ENCODE measurements at regions not wholly inside any gene's neighbourhood (a gene's known extent, or its start where the extent isn't known, plus 50 kb on each side); places are given as distances from the start of the nearest gene placed in this dataset.

GRCh38 chr7:7105800-7106582 is 76.4 kb upstream of the C1GALT1 start:
- H3K36me3 ChIP-seq (ENCODE audit: insufficient read depth, low read length) = no peaks in the 10 kb centered on the region
- H3K9me3 ChIP-seq (ENCODE audit: insufficient read depth, low read depth, low read length) = no peaks in the 10 kb centered on the region
- Mint-ChIP-seq H3K27me3 (ENCODE audit: low read depth, unreplicated experiment) (no peaks in the 10 kb centered on the region), H3K4me3 (ENCODE audit: unreplicated experiment) (no peak overlapping the region), H3K4me1 (ENCODE audit: low read depth, unreplicated experiment) (peaks cover 7% of the 10 kb centered on the region), H3K36me3 (ENCODE audit: low read depth, unreplicated experiment) (no peaks in the 10 kb centered on the region), H3K9me3 (ENCODE audit: unreplicated experiment) (peaks cover 2% of the 10 kb centered on the region), H3K27ac (ENCODE audit: unreplicated experiment) (no peak overlapping the region)
- H3K4me3 ChIP-seq (ENCODE audit: insufficient read depth, low read depth, low read length) = no peak overlapping the region
- no peaks in the 10 kb centered on the region for H3K27me3 ChIP-seq (ENCODE audit: insufficient read depth, low read length)
- H2AFZ ChIP-seq (ENCODE audit: low read depth, low read length) = no peak overlapping the region
- H3K9ac ChIP-seq (ENCODE audit: low read length) = no peak overlapping the region
- H4K20me1 ChIP-seq (ENCODE audit: insufficient read depth, low read length) = no peaks in the 10 kb centered on the region
- H3K4me2 ChIP-seq (ENCODE audit: low read length) = no peak overlapping the region
- no peak for TF ChIP-seq EZH2 (IDR thresholded peaks at IDR 0.05; ENCODE audit: insufficient read depth, low read length)
- TF ChIP-seq CTCF (IDR thresholded peaks at IDR 0.05; ENCODE audit: insufficient read depth, low read depth, low read length) = no peak
- no peaks in the 10 kb centered on the region for H3K79me2 ChIP-seq (ENCODE audit: insufficient read depth, low read length)
- DNase-seq (ENCODE audit: low read depth) (no peak), FAIRE-seq (no peak)
- H3K27ac ChIP-seq (ENCODE audit: low read depth, low read length) = no peak overlapping the region
- no peaks in the 10 kb centered on the region for H3K4me1 ChIP-seq (ENCODE audit: insufficient read depth, low read length)

- no peak for FAIRE-seq
Measured at GRCh38 chr7:7108931-7109330, 73.4 kb upstream of the C1GALT1 start.

More at GRCh38 chr7:7108931-7109330, 73.4 kb upstream of the C1GALT1 start:
- H3K9me3 Mint-ChIP-seq (ENCODE audit: unreplicated experiment) = peaks cover 2% of the 10 kb centered on the region
- Histone ChIP-seq H3K4me3 (ENCODE audit: insufficient read depth, low read depth, low read length) (no peak overlapping the region), H3K36me3 (ENCODE audit: insufficient read depth, low read length) (no peaks in the 10 kb centered on the region), H4K20me1 (ENCODE audit: insufficient read depth, low read length) (no peaks in the 10 kb centered on the region), H2AFZ (ENCODE audit: low read depth, low read length) (no peak overlapping the region), H3K4me2 (ENCODE audit: low read length) (no peak overlapping the region), H3K9me3 (ENCODE audit: insufficient read depth, low read depth, low read length) (no peaks in the 10 kb centered on the region), H3K27me3 (ENCODE audit: insufficient read depth, low read length) (no peaks in the 10 kb centered on the region), H3K9ac (ENCODE audit: low read length) (no peak overlapping the region), H3K27ac (ENCODE audit: low read depth, low read length) (no peak overlapping the region), H3K79me2 (ENCODE audit: insufficient read depth, low read length) (no peaks in the 10 kb centered on the region), H3K4me1 (ENCODE audit: insufficient read depth, low read length) (no peaks in the 10 kb centered on the region)
- no peaks in the 10 kb centered on the region for H3K4me1 Mint-ChIP-seq (ENCODE audit: low read depth, unreplicated experiment)
- H3K4me3 Mint-ChIP-seq (ENCODE audit: unreplicated experiment) = no peak overlapping the region
- DNase-seq (ENCODE audit: low read depth) = no peak
- TF ChIP-seq CTCF (IDR thresholded peaks at IDR 0.05; ENCODE audit: insufficient read depth, low read depth, low read length) = no peak
- no peak for TF ChIP-seq EZH2 (IDR thresholded peaks at IDR 0.05; ENCODE audit: insufficient read depth, low read length)
- H3K36me3 Mint-ChIP-seq (ENCODE audit: low read depth, unreplicated experiment) = no peaks in the 10 kb centered on the region
- no peak overlapping the region for H3K27ac Mint-ChIP-seq (ENCODE audit: unreplicated experiment)
- no peaks in the 10 kb centered on the region for H3K27me3 Mint-ChIP-seq (ENCODE audit: low read depth, unreplicated experiment)

Measured in astrocyte (in vitro differentiated cells and primary cell).